NB4 (cell line): ENCODE measurements at regions not wholly inside any gene's neighbourhood (a gene's known extent, or its start where the extent isn't known, plus 50 kb on each side); places are given as distances from the start of the nearest gene placed in this dataset.

ENCODE experiments used
- DNase-seq: peaks from one replicate; pipeline ENCODE4 v3.0.0; 2010; ENCODE audit warnings: low read depth
- H3K4me3 ChIP-seq: one replicate; pipeline ENCODE4 v1.5.1; 2011; ENCODE audit warnings: mild to moderate bottlenecking, low read depth, low read length, moderate library complexity
- CTCF ChIP-seq: IDR thresholded peaks from one replicate; pipeline ENCODE4 v1.5.1; 2012; ENCODE audit warnings: low read depth, low read length
- MAX ChIP-seq: IDR thresholded peaks from 2 replicates; pipeline ENCODE4 v1.6.1; 2011; ENCODE audit warnings: low read depth, low read length
- MYC ChIP-seq: IDR thresholded peaks from 2 replicates; pipeline ENCODE4 v1.6.1; 2011; ENCODE audit warnings: low read depth, low read length
- POLR2A ChIP-seq: IDR thresholded peaks from 2 replicates; pipeline ENCODE4 v1.6.1; 2011; ENCODE audit warnings: mild to moderate bottlenecking; ENCODE audit not compliant: insufficient read length; ENCODE audit errors: extremely low read depth

- H3K4me3 ChIP-seq = no peak overlapping the region
- TF ChIP-seq POLR2A (no peak), MYC (no peak), CTCF (no peak), MAX (no peak)
- DNase-seq = no peak
Measured at GRCh38 chr4:184957446-184958115, 60.7 kb upstream of the HELT start.

GRCh38 chr4:184958127-184958922 lies 60.0 kb upstream of the HELT start:
- DNase-seq = no peak
- TF ChIP-seq MAX = no peak
- TF ChIP-seq CTCF = no peak
- no peak for TF ChIP-seq MYC
- no peak for TF ChIP-seq POLR2A
- no peak overlapping the region for H3K4me3 ChIP-seq

GRCh38 chr4:184958923-184959210 lies 59.4 kb upstream of the HELT start:
- no peak for DNase-seq
- H3K4me3 ChIP-seq = no peak overlapping the region
- TF ChIP-seq MAX (no peak), CTCF (no peak), MYC (no peak), POLR2A (no peak)

GRCh38 chr4:184959309-184959708 lies 59.0 kb upstream of the HELT start:
- H3K4me3 ChIP-seq = no peak overlapping the region
- no peak for DNase-seq
- TF ChIP-seq MAX (no peak), CTCF (no peak), MYC (no peak), POLR2A (no peak)

- no peak for DNase-seq
- TF ChIP-seq MAX (no peak), POLR2A (no peak), MYC (no peak), CTCF (no peak)
- no peak overlapping the region for H3K4me3 ChIP-seq
Measured at GRCh38 chr4:184959786-184960185, 58.5 kb upstream of the HELT start.
